Cerebellar nuclear complex (tissue), 1 donor: ENCODE measurements at regions not wholly inside any gene's neighbourhood (a gene's known extent, or its start where the extent isn't known, plus 50 kb on each side); places are given as distances from the start of the nearest gene placed in this dataset.
"Not testable (repeated sequence)": the region's sequence is repeated elsewhere in the genome, so short reads cannot be mapped to it uniquely, and the experiment has no call there.

Source experiments
- DNase-seq, 2 experiments: peaks; one replicate each; lab custom pipeline; 2025; lab: John Stamatoyannopoulos, UW

GRCh38 chr6:134634966-134635365 lies 314.9 kb downstream of the ALDH8A1 start:
- DNase-seq, result no peak

- DNase-seq, result no peak
Measured at GRCh38 chr6:134634466-134634865, 315.4 kb downstream of the ALDH8A1 start.

GRCh38 chr6:134632982-134633940 lies 315.3 kb upstream of the SGK1 start:
- DNase-seq, result not testable (repeated sequence)

- DNase-seq, result no peak
Measured at GRCh38 chr6:134632024-134632423, 314.1 kb upstream of the SGK1 start.

- no peak for DNase-seq
Measured at GRCh38 chr6:134631398-134631924, 313.5 kb upstream of the SGK1 start.

- no peak for DNase-seq
Measured at GRCh38 chr6:134630508-134631121, 312.7 kb upstream of the SGK1 start.

- DNase-seq, result no peak
Measured at GRCh38 chr6:134628154-134628553, 310.2 kb upstream of the SGK1 start.

- no peak for DNase-seq
Measured at GRCh38 chr6:134627707-134628106, 309.8 kb upstream of the SGK1 start.

- DNase-seq, result no peak
Measured at GRCh38 chr6:134626589-134626988, 308.7 kb upstream of the SGK1 start.

GRCh38 chr6:134626086-134626485 lies 308.2 kb upstream of the SGK1 start:
- no peak for DNase-seq

GRCh38 chr6:134624781-134625180 lies 306.9 kb upstream of the SGK1 start:
- DNase-seq, result no peak

GRCh38 chr6:134623401-134623800 lies 305.5 kb upstream of the SGK1 start:
- DNase-seq, result no peak

- no peak for DNase-seq
Measured at GRCh38 chr6:134622382-134623173, 304.7 kb upstream of the SGK1 start.

GRCh38 chr6:134621858-134622257 lies 303.9 kb upstream of the SGK1 start:
- DNase-seq, result no peak

- DNase-seq, result no peak
Measured at GRCh38 chr6:134619789-134620188, 301.9 kb upstream of the SGK1 start.

- no peak for DNase-seq
Measured at GRCh38 chr6:134619077-134619476, 301.2 kb upstream of the SGK1 start.

GRCh38 chr6:134614606-134615485 lies 296.9 kb upstream of the SGK1 start:
- no peak for DNase-seq

- not testable (repeated sequence) for DNase-seq
Measured at GRCh38 chr6:134612128-134612527, 294.2 kb upstream of the SGK1 start.

- DNase-seq, result no peak
Measured at GRCh38 chr6:134610411-134610810, 292.5 kb upstream of the SGK1 start.

- DNase-seq, result no peak
Measured at GRCh38 chr6:134609716-134610261, 291.9 kb upstream of the SGK1 start.

- DNase-seq, result no peak
Measured at GRCh38 chr6:134607411-134607810, 289.5 kb upstream of the SGK1 start.
